GM21528 (cell line): ENCODE measurements at regions not wholly inside any gene's neighbourhood (a gene's known extent, or its start where the extent isn't known, plus 50 kb on each side); places are given as distances from the start of the nearest gene placed in this dataset.

Experiments used
- ATAC-seq: cut with Tn5 transposase; IDR thresholded peaks from one replicate; pipeline ENCODE4 v1.9.1; 2021; ENCODE audit warnings: mild to moderate bottlenecking, moderate library complexity; ENCODE audit not compliant: unreplicated experiment, low FRiP score

GRCh38 chr5:23014266-23014665, 161.1 kb upstream of the CDH12 start:
- ATAC-seq = no peak

- ATAC-seq = no peak
These were observed 160.4 kb upstream of the CDH12 start for GRCh38 chr5:23013395-23013998.

GRCh38 chr5:23012842-23013241, 159.7 kb upstream of the CDH12 start:
- ATAC-seq = no peak

GRCh38 chr5:23007762-23008161, 154.6 kb upstream of the CDH12 start:
- ATAC-seq = no peak

GRCh38 chr5:23007236-23007635, 154.1 kb upstream of the CDH12 start:
- no peak for ATAC-seq

- no peak for ATAC-seq
These were observed 148.0 kb upstream of the CDH12 start for GRCh38 chr5:23001120-23001519.

GRCh38 chr5:22998774-22999173, 145.6 kb upstream of the CDH12 start:
- ATAC-seq = no peak

- ATAC-seq = no peak
These were observed 145.2 kb upstream of the CDH12 start for GRCh38 chr5:22998362-22998761.

GRCh38 chr5:22988937-22989336, 135.8 kb upstream of the CDH12 start:
- ATAC-seq = no peak

- ATAC-seq = no peak
These were observed 133.1 kb upstream of the CDH12 start for GRCh38 chr5:22986281-22986680.

GRCh38 chr5:22985446-22985845, 132.3 kb upstream of the CDH12 start:
- ATAC-seq = no peak

GRCh38 chr5:22970956-22971618, 117.9 kb upstream of the CDH12 start:
- ATAC-seq = no peak

GRCh38 chr5:22970491-22970890, 117.3 kb upstream of the CDH12 start:
- ATAC-seq = no peak

GRCh38 chr5:22968386-22968785, 115.2 kb upstream of the CDH12 start:
- no peak for ATAC-seq

- no peak for ATAC-seq
These were observed 112.8 kb upstream of the CDH12 start for GRCh38 chr5:22965960-22966359.

GRCh38 chr5:22964632-22965031, 111.5 kb upstream of the CDH12 start:
- ATAC-seq = no peak

- no peak for ATAC-seq
These were observed 105.5 kb upstream of the CDH12 start for GRCh38 chr5:22958462-22959262.

- no peak for ATAC-seq
These were observed 94.8 kb upstream of the CDH12 start for GRCh38 chr5:22947921-22948320.

GRCh38 chr5:22938362-22938761, 85.2 kb upstream of the CDH12 start:
- ATAC-seq = no peak

- ATAC-seq = no peak
These were observed 75.8 kb upstream of the CDH12 start for GRCh38 chr5:22928821-22929482.

- ATAC-seq = no peak
These were observed 73.4 kb upstream of the CDH12 start for GRCh38 chr5:22926574-22926973.
